A172 (cell line): ENCODE measurements at regions not wholly inside any gene's neighbourhood (a gene's known extent, or its start where the extent isn't known, plus 50 kb on each side); places are given as distances from the start of the nearest gene placed in this dataset.

ENCODE experiments used
- DNase-seq: peaks from one replicate; pipeline ENCODE4 v3.0.0-alpha.2; 2015; ENCODE audit warnings: low spot score

DNA sequence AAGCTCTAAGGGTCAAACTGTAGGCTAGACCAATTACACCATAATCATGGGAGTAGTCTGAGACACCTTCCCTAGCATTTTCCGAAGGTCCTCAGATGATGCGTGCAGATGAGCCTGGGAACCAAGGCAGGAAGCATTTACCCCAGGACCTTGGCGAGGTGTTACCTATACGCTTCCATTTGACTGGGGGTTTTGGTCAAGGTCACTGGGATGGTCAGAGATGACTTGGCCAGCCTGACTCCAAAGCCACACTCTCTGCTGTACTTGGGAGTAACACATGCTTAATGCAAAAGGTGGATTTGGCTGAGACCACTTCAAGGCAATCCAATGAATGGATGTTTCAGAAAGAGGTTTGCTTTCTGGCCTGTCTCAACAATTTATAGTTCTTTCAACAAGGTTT, 98.9 kb upstream of the IRS2 start:
- DNase-seq: no peak

GRCh38 chr13:109884462-109884861, 98.1 kb upstream of the IRS2 start:
- DNase-seq: no peak

DNA sequence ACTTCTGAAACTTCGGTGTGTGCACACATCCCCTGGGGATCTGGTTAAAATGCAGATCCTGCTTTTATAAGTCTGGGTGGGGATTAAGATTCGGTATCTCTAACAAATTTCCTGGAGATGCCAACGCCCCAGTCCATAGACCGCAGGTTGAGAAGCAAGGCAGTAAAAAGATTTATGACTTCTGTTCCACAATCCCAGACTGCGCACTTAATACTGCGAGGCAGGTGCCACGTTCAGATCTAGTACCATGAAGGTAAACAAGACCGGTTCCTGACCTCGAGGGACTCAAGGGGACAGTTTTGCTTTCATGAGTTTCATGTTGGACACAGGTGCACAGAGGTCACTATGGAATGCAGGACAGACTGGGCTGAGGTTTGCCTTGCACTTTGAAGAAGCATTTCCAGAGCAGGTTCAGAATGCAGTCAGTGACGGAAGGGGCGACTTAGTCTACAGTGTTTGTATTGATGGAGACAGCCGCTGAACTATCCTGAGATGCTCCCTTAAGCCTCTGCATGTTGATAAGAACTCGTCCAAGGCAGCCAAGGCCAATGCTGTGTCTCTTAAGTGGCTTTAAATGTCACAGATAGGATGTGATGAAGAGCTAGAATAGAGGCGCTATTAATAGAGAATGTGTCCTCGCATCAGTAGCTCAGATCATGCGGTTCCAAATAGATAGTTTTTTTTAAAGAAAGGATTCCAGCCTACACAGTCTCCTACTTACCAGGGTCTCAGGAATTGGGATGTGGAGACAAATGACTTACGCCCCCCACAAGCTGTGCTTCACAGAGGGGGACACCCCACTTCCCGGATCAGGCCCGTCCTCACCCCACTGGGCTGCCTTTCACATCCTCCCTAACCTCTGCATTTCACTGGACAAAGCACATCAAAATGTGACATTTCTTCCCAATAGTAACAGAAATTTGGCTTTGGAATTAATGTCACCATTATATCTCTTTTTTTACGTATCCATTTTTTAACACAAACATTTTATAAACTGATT, 97.1 kb upstream of the IRS2 start:
- DNase-seq: peak; percentile 56

- no peak for DNase-seq
These were observed 95.7 kb upstream of the IRS2 start for GRCh38 chr13:109881961-109882558.

DNA sequence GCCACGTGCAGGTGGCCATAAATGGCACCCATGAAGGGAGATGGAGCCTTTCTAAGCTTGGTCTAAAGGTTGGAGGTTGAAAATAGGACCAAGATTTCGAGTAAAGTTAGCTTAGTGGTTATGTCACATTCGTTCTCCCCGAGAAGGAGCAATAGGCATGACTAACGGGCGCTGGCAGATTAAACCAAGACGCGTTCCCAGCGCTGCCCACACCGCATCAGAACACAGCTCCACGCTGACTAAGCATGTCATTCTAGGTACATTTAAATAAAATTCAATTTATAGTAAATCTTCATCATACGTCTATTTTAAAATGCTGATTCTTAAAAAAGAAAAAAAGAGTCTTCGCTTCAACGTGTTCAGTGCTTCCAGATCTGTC, 95.0 kb upstream of the IRS2 start:
- no peak for DNase-seq

DNA sequence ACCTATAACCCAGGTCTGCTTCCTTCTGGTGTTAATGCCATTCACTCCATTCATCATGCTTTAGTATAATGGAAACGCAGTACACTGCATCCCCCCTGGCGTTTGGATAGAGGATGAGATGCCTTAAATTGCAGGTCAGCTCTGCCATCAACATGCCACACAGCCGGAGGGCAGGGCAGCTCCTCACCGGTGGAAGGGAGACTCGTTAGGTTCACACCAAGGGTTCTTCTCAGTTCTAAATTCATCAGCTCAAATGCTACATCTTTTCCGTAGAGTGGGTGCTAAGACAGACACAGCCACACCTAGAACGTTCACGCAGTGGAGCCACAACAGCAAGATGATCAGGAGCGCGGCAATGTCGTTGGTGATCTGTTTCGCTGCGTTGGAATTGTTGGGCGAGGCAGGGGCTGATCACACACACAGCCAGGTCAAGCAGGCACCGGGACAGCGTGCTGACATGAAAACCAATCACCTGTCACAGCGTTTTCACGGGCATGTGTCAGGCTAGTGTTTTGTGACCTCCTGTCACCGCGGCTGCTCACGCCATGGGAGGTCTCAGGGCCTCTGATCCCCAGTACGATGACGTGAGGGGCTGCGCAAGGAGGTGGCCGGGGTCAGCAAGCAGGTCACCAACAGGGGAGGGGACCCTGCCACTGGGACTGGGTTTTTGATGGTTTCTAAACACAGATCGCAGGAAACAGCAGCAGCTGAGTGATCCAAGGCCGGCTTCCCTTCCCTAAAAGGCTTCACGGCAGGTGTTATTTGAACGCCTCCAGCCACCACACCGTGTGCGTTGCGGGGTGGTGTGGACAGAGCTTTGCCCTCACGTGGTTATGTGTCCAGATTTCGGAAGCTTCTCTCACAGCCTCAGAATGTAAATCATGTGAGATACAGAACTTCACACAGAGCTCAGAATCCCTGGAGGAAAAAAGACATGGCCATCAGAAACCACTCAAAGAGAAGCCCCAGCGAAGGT, 94.3 kb upstream of the IRS2 start:
- no peak for DNase-seq

GRCh38 chr13:109879338-109879737, 93.0 kb upstream of the IRS2 start:
- no peak for DNase-seq

GRCh38 chr13:109877809-109878208, 91.4 kb upstream of the IRS2 start:
- no peak for DNase-seq

- DNase-seq: no peak
These were observed 89.4 kb upstream of the IRS2 start for GRCh38 chr13:109875746-109876145.

- DNase-seq: peak; percentile 56
These were observed 88.4 kb upstream of the IRS2 start for GRCh38 chr13:109874484-109875454.

DNA sequence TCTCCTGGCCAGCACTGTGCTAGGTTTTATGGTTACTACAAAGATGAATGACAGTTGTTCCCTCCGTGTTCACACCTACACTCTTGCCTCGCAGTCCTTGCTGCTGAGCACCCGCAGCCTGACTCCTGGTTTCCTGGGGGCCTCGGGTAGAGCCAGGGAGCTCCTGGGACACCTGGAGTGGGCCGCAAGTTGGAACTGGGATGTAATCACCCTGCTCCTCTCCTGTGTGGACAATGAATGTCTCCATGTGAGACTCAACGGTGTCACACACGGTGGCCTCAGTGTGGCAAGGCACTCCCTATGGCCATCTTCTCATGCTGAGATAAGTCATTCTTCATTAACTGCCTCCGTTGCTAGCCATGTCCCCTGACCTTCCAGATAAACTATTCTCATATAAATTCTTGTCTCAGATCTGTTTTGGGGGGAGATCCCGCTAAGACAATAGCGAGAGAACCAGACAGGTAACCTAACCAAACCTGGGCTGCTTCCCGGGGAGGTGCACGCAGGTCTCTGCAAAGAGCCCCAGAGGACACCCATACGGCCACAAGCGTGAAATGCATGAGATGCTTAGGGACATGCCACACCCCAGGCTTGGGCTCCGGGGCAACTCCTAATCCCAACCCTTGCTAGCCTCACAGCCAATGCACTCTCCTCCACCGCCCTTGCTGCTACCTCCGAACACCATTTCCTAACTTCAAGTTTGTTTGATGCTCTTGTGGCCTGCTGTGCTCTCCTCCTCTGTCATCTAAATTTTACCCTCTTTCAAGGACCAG, 87.2 kb upstream of the IRS2 start:
- no peak for DNase-seq

- DNase-seq: no peak
These were observed 86.5 kb upstream of the IRS2 start for GRCh38 chr13:109872864-109873263.

DNA sequence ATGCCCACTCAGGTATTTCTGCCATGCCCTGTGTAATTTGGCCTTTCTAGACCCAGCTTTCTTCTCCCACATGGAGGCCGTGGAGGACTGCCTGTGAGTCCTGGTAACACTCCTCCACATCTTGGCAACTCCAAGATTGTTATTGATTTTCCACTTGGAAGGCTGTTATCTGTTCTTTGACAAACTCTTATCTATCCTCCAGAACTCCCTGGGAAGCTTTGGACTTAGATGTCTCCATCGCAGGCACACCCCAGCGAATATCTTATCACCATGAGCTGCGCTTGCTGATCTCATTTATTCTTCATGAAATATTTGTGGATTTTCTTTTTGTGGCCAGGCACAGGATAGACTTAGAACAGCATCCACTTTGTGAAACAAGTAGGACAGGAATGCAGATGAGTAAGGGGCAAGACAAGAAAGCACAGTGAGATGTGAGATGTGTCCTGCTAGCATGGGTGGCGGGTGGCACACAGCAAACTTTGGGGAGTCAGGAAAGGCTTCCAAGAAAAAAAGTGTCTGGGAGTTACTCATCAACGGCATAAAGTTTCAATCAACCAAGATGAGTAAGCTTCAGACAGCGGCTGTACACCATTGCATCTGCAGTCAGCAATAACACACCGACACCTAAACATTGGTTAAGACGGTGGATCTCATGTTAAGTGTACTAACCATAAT, 84.5 kb upstream of the IRS2 start:
- peak; percentile 18 for DNase-seq

DNA sequence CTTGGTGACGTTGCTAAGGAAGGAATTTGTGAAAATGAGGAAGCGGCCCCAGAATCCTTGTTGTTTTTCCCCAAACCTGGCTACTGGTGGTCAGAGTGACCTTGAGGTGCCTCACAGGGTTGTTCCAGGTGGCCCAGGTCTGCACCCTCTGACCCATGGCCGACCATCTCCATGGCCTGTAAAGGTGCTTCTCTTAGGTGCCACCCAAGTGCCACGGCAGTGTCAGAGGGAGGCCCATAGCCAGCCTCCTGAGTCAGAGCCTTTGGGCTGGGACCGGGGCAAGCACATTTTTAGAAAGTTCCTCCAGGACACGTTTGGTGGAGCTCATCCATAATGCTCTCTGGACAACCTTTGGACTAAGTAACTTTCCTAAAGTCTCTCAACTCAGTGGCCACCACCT, 83.9 kb upstream of the IRS2 start:
- DNase-seq: no peak

DNA sequence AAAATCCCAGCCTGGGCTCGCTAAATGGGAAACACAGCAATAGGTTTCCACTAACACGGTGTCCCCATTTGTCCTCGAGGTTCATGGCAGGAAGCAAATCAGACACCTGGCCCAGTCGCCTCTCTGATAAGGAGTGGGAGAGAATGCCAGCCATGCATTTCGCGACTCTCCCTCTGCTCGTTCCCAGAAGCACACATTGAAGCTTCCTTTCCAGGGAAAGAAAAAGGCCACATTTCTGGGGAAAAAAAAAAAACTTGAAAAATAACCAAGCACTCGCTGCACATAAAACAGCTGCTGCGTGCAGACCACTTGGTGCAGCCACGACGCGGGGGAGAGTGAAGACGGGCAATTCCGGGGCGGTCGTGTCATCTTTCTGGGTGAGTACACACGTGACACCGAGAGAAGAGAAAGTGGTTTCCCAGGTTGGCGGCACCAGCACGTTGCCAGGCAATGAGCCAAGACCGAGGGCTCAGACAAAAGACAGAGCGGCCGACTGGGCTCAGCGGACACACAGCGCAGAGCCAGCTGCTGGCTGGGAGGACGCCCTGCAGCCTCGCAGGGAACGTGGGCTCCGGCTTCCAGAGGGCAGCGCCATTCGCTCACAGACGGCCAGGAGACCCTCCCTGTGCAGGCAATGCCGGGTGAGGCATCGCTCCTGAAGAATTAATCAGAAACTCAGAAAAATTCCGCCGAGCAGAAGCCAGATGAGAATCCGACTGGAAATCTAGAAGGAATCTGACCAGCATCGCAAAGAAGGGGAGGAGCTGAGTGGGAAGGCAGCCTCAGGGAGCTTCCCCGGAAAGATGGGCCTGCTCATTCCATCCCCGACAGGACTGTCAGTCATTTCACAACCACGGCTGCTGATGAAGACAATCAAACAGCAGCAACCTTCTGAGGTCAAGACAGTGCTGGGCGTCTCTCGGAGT, 83.2 kb upstream of the IRS2 start:
- peak; percentile 14 for DNase-seq

DNA sequence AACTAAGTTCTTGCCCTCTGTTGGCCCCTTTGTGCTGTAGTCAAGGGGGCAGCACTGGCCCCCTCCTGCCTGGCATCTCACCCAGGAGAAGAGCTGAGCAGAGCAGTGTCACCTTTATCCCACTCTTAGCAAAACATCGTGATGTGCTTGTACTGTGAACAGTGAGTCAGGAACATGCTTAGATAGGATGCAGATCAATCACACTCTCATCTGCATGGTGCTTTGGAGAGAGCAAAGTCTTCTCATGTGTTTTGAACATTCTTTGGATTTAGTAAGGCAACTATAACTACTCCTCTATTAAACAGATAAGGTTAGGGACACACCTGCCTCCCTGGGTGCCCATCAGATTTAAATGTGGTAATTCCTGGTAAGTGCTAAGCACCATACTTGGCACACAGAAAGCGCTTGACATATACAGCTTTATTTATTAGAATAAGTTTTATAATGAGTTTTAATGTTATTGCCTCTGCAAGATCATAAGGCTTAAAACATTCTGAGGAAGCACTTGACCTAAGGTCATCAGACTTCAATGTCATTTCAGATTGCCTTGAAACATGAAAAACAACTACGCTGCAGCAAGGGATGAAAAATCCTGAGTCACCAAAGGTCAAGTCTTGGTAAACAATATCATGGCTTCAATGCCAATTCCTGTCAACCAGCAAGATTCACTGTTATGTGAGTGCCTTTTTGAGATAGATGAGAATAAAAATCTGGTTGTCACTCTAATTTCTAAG, 82.4 kb upstream of the IRS2 start:
- peak; percentile 46 for DNase-seq

DNA sequence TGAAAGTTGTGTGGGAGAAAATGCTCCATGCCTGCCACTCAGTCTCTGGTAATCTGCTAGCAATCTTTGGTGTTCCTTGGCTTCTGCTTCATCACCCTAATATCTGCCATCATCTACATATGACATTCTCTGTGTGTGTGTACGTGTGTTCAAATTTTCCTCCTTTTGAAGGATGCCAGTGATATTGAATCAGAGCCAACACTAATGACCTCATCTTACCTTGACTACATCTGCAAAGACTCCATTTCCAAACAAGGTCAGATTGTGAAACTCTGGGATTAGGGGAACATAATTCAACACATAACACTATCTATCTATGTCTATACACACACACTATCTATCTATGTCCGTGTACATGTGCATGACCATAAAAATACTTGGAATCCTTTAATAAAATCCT, 81.4 kb upstream of the IRS2 start:
- no peak for DNase-seq

DNA sequence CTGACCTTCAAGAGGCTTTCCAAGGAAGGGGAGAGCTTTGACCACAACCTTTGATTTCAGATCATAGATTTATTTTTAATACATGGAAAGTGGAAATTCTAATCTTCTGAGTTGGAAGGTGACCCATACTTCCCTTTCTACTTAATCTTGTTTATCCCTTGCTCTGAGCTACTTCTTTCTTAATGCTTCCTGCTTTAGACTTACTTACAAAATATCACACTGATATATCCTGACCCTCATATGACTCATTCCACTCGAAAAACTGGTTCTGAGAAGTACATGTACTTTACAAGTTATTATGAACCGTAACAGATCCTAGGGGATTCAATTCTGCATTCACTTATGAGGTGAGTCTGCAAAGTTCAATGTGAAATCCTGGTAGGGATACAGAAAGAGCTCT, 76.2 kb upstream of the IRS2 start:
- DNase-seq: peak; percentile 14
